SIG-M5 treated with dmso at 0.1 percent for 504 hours (cell line): ENCODE measurements at regions not wholly inside any gene's neighbourhood (a gene's known extent, or its start where the extent isn't known, plus 50 kb on each side); places are given as distances from the start of the nearest gene placed in this dataset.
"Not testable (repeated sequence)": the region's sequence is repeated elsewhere in the genome, so short reads cannot be mapped to it uniquely, and the experiment has no call there.

Experiments
- DNase-seq: peaks from one replicate; lab custom pipeline; 2025; ENCODE audit not compliant: unreplicated experiment; lab: John Stamatoyannopoulos, UW

DNA sequence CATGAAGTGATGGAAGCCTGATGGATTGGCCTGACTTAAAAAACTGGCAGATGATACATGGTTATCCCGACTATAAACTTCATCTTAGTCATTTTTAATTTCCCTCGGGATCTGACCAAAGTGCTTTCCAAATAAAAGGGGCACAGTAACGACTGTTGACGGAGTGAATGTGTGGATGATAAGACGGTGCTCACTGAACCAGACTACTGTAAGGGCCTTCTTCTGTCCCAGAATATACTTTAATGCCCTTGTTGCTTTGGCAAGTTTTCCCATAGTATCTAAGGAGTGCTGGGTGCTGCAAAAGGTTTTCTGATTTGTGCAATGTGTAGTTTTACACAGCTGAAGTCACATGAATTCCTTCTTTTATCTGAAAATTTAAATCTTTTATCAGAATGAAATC, 373.5 kb downstream of the DSEL start:
- no peak for DNase-seq

DNA sequence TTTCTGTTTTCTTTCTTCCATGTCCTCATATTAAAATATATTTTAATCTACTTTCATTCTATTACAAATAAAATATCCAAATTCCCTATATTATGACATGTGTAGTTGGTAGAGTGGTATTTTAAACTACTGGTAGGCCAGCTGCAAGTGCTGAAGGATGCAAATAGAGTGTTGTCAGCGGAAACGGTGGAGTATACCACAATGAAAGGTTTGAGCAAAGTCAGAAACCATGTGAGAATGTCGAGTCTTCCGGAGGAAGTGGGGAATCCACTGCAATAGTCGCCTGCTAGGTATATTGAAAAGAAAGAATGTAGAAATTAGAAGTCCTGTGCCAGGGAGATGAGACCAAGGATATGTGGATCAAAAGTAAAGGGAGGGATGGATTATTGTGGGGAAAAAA, 373.9 kb downstream of the DSEL start:
- no peak for DNase-seq

DNA sequence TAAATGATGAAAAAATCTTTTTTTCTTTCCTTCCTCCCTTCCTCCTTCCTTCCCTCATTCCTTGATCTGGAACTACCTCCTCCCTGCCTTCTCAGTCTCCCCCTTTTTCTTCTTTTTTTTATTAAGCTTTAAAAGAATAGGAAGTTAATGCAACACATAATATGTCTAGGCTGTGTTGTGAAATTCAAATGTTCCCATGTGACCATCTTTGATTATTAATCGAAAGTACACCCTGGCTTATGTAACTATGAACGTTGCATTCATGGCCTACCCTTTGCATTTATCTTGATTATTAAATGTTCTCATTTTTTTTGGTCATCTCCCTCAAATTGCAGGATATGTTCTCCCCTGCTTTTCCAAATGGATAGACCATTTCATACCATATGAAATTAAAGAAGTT, 376.0 kb downstream of the DSEL start:
- no peak for DNase-seq

DNA sequence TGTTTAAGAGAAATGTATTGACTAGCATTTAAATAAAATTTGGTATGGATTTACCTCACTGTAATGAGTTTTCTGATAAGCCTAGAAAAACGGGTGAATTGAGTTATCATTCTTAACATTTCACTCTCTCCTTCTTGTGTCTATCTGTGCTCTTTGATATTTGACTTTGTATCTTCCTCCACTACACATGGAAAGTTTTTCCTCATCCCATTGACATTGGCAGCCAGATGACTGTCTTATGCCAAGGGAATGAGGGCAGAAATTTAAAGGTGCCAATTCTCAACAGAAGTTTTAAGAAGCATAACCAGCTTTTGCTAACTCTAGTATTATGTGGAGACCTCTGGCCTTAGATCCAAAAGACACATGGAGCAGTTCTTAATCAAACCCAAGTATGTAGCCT, 376.6 kb downstream of the DSEL start:
- DNase-seq: no peak

DNA sequence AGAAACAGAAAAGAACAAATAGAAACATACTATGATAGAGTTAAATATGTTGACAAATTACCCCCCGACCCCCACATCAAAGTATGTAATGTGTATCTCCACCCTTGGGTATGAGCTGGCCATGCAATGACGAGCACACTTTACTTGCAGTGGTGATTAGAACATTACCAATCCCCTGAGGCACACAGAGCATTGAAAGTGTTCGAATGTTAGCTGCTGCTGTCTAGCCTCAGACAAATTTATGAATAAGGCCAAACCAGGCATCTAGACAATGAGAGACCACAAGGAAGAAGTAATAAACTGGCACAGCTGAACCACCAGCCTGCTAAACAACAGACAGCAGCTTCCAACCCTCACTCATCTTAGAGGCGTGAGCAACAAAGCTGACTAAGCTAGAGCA, 380.5 kb downstream of the DSEL start:
- no peak for DNase-seq

DNA sequence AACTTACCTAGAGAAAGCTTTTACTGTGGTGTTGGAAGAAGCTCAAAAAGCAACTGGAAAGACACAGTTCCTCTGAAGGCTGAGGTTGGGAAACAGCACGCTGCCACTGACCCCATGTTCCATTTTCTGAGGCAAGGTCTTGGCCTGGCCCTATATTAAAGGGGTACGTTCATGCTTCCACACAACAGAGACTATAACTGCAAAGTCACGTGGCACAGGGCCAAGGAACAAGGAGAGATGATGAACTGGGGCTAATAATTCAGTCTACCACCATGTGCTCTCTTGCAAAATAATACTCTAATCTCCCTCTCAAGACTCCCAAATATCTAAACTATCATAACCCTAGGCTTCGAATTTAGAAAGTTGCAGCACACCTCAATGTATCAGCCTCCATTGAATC, 381.6 kb downstream of the DSEL start:
- no peak for DNase-seq

DNA sequence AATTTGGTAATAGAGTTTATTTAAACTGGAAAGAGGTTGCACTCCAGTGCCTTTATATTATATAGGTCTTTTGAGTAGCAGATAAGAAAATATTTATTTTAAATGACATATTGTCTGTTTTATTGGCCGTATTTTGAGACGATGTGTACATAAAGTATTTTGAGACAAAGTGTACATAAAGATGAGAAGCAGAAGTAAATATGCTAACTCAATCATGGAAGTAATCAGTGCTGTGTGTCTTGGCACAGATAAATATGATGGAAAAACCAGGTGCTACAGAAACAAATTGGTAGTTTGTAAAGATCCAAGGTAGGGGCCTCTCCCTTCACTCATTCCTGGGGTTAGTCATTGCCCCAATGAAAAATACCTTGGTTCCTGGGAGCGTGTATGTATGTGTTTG, 382.9 kb downstream of the DSEL start:
- no peak for DNase-seq

DNA sequence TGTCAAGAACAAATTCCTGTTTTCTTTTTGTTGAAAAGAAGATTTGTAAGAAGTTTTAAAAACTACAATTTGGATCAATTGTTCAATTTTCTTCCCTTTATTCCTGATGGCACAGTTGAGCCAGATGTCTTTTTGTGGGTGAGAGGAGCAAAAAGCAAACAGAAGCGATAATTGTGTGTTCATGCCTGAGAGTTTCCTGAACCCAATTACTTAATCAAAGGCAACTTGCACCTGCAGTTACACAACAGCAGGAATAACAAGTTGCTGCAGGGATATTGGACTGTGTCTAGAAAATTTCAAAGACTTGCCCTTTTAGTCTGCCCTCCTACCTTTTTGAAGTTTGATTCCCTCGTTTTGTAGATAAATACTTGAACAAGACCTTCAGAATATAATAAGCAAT, 383.6 kb downstream of the DSEL start:
- DNase-seq: no peak

DNA sequence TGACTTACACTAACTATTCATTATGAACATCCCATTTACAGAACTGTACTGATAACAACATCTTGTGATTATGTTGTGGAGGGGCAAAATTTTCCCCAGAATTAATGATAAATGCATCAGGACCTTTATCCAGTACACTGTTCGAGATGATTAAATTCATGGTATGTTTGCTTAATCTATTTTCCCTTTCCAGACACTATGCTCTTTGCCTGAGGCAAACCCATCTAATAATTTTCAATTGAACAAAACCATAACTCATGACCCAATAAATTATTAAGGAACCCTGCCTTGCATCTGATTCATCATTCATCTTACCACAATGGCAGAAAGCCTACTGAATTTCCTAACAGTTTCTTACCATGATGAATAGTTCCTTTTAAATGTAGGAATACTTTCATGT, 385.0 kb downstream of the DSEL start:
- DNase-seq: no peak

DNA sequence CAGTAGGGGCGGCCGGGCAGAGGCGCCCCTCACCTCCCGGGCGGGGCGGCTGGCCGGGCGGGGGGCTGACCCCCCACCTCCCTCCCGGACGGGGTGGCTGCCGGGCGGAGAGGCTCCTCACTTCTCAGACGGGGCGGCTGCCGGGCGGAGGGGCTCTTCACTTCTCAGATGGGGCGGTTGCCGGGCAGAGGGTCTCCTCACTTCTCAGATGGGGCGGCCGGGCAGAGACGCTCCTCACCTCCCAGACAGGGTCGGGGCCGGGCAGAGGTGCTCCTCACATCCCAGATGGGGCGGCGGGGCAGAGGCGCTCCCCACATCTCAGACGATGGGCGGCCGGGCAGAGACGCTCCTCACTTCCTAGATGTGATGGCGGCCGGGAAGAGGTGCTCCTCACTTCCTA, 389.8 kb downstream of the DSEL start:
- DNase-seq: not testable (repeated sequence)

DNA sequence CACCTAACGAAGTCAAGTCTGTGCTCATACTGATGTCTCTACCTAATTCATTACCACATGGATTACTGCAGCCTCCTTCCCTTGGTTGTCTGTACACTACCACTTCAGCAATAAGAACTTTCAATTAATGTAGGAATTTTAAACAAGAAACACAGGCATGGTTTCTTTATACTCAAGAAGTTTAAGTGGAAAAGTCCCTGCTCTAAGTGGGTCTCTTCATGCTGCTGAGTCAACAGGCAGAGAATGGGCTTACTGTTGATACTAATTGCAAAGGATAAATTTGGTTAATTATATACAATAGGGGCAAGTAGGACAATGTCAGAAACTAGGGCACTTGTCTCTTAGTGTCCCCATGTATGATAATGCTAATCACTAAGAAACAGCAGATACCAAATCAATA, 392.6 kb downstream of the DSEL start:
- DNase-seq: no peak

DNA sequence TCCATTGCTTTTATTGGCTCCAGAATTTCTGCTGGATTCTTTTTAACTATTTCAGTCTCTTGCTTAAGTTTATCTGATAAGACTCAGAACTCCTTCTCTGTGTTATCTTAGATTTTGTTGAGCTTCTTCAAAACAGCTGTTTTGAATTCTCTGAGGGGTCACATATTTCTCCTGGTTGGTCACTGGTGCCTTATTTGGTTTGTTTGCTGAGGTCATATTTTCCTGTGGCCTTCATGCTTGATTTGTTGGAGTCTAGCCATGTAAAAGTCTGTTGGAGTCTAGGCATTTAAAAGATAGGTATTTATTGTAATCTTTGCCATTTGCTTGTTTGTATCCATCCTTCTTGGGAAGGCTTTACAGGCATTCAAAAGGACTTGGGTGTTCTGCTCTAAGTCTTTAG, 398.7 kb downstream of the DSEL start:
- no peak for DNase-seq

DNA sequence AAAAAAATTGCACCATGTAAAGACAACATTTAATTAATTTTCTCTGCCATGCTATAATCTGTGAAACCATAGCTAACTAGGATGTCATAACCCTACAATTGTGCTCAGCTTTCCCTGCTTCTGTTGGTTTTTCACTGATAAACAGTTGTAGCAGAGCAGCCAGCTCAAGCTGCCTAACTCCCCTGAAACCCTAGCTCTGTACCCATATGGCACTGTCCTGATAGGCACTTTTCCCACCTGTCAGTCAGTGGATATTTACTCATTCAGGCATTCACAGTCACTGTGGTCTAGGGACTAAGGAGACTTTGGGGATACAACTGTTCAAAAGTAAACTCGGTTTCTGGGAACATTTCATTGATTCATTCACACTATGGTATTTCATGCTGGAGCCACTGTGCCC, 407.0 kb downstream of the DSEL start:
- no peak for DNase-seq

DNA sequence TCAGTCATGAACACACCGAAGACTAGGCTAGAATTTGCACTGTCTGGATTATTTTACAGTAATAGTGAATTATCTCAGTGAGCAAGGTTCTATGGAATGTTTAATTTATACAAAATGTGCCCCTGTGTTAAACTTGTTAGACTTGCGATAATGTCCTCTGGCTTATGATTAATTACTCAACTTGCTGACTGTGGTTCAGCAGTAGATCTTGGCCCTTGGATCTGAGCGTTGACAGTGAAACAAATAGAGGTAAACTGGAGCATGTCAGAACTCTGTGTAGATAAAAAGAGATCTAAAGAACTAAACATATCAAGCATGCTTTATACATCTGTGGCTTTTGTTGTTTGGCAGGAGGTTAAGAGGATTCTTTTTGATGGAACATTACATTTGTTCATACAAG, 407.6 kb downstream of the DSEL start:
- DNase-seq: no peak

DNA sequence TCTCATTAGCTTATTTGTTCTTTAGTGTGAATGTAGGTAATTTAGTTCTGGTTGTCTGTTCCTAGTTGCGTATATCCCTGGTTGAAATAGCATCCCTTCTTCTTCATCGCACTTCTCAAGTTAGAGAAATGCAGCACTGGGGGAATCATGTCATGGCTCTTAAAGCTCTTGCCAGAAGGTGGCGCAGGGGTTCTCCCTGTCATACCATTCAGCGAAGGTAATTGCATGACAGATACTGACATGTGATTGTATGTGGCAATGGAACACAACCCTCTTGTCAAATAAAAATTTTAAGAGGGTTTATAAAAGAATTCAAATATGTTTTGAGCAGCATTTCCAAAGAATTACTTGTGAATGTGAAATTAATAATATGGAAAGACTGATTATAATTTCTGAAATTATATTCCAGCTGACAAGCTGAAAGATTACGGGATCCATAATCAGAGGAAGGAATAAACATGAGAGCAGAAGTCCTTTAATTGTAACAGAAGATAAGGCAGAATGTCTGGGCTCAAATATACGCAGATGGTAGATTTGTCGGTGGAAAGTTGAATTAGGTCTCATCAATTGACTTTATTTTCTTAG, 411.7 kb downstream of the DSEL start:
- DNase-seq: peak; percentile 55

DNA sequence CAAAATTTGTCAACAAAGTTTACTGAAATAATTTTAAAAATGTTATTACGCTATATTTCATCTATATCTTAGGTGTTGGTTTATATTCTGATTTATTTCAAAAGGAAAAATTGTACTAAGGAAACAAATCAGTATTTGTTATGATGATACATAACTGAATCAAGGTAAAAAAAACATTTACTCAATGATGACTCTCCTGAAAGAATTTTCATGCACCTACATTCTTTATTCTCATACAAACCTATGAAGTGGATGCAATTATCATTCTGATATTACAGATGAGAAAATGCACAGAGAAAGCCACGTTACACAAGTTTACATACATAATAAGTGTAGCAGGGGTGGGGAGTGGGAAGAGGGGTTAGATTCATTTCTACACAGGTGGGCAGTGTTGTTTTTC, 422.4 kb downstream of the DSEL start:
- no peak for DNase-seq

DNA sequence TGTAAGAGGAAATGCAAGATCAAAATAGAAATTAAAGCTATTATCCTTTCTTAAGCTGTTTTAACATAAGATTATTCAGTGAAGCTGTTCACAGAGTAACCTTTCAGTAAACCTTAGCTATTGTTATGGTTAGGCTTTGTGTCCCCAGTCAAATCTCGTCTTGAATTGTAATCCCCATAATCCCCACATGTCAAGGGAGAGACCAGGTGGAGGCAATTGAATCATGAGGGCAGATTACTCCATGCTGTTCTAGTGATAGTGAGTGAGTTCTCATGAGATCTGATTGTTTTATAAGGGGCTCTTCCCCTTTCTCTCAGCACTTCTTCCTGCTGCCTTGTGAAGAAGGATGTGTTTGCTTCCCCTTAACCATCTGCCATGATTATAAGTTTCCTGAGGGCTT, 424.4 kb downstream of the DSEL start:
- DNase-seq: no peak

DNA sequence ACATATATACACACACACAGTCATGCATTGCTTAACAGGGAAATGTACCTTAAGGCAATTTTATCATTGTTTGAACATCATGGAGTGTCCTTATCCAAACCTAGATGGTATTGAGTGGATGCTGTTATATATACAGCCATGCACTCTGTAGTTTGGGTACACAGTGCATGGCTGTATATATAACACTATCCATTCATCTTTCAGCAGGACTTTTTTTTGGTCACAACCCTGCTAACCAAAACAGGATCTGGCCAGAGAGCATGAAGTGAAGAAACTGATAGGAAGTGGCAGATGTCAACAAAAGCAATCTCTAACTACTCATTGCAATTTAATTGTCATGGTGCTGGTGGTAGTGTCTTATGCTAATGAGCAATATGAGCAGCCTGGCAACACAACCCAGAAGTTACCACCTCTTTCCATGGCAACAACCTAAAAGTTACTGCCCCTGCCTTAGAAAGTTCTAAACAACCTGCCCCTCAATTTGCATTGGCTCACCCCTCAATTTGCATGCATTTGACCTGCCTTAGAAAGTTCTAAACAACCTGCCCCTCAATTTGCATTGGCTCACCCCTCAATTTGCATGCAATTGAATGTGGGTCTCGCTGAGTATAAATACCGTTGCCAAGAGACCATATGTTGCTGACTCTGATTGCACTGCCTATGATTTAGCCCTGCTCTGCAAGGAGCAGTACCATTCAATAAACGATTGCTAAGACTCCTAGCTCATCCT, 434.9 kb downstream of the DSEL start:
- DNase-seq: no peak

DNA sequence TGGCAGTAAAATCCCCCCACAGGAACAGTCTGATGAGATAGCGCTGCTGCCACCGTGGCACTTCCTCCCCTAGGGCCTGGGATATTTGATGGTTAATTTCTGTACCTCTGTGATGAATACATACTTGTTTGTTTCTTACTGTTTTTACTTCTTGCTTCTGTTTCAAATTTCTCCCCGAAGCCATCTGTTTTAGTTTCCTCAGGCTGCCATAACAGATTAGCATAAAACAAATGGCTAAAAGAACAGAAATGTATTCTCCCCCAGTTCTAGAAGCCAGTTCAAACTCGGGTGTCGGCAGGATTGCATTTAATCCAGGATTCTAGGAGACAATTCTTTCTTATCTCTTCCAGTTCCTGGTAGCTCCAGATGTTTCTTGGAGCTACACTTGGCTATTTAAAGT, 435.9 kb downstream of the DSEL start:
- DNase-seq: no peak

DNA sequence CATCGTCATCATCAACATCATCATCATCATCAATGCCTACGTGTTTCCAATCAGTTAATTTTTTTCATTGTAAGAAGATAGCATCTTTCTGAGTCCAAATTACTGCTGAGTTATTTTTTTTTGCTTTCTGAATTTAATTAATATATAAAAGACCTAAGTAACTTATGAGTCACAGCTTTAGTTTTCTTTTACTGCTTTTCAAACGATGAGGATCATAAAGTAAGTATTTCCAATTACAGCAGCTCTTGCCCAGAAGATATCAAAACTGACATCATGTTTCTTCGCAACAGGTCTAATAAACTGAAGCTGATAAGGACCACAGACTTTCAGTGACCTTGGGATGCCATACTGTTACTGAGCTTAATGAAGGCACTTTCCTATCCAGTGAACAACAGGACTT, 442.2 kb downstream of the DSEL start:
- DNase-seq: no peak

DNA sequence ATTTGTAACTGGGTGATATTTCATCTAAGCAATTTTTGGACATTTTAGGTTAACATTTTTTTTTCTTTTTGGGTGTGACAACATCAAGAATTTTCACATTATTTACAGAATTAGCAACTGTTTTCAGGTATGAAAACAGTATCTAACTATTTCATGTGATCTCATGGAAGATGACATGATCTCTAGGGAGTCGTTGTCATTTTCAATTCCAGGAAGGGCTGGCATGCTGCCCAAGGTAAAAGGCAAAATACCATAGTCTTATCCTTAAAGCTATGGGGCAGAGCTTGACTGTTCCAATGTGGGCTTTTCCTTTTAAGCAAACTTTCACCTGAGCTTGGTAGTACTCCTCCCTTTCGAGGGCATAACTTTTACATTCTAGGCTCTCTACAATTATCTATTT, 443.7 kb downstream of the DSEL start:
- DNase-seq: no peak

DNA sequence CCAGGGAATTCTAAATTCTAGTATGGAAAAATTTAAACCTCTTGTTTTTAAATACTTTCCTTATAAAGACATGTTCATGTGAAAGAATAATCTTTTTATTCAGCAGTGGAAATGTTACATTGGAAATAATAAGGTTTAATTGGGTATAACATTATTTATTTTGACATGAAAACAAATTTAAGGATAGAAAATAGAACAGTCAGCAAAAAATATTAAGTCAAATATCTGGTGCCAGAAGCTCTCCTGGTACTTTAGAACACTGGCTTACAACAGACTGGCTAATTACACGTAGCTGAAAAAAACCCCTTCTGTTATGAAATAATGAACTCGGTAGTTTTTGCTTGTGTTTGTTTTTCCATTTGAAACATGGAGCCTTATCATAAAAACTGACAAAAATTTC, 447.9 kb downstream of the DSEL start:
- DNase-seq: no peak

DNA sequence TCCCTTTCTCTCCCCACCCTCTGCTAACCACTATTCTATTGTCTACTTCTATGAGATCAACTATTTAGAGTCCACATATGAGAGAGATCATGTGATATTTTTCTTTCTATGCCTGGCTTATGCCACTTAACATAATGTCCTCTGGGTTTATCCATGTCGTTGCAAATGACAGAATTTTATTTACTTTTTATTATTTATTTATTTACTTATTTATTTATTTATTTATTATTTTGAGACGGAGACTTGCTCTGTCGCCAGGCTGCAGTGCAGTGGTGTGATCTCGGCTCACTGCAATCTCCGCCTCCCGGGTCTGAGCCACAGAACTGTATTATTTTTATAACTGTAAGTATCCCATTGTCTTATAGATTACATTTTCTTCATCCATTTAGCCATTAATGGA, 443.4 kb upstream of the CDH19 start:
- no peak for DNase-seq
